IPS-18a (cell line): ENCODE measurements at regions not wholly inside any gene's neighbourhood (a gene's known extent, or its start where the extent isn't known, plus 50 kb on each side); places are given as distances from the start of the nearest gene placed in this dataset.

Source experiments
- H3K27ac ChIP-seq: one replicate; pipeline ENCODE4 v1.5.1; 2013; ENCODE audit warnings: low read length
- H3K27me3 ChIP-seq: one replicate; pipeline ENCODE4 v1.6.1; 2013; ENCODE audit warnings: mild to moderate bottlenecking, low read length; ENCODE audit not compliant: control insufficient read depth, insufficient read depth
- H3K36me3 ChIP-seq: one replicate; pipeline ENCODE4 v1.6.1; 2013; ENCODE audit warnings: low read depth, low read length; ENCODE audit not compliant: control insufficient read depth
- H3K4me1 ChIP-seq: one replicate; pipeline ENCODE4 v1.6.1; 2013; ENCODE audit warnings: low read depth, low read length; ENCODE audit not compliant: control insufficient read depth
- H3K4me3 ChIP-seq: one replicate; pipeline ENCODE4 v1.5.1; 2013; ENCODE audit warnings: low read length
- H3K9ac ChIP-seq: one replicate; pipeline ENCODE4 v1.6.1; 2013; ENCODE audit warnings: mild to moderate bottlenecking, low read length, moderate library complexity
- H3K9me3 ChIP-seq: one replicate; pipeline ENCODE4 v1.6.1; 2013; ENCODE audit warnings: low read depth, low read length; ENCODE audit not compliant: control insufficient read depth

DNA sequence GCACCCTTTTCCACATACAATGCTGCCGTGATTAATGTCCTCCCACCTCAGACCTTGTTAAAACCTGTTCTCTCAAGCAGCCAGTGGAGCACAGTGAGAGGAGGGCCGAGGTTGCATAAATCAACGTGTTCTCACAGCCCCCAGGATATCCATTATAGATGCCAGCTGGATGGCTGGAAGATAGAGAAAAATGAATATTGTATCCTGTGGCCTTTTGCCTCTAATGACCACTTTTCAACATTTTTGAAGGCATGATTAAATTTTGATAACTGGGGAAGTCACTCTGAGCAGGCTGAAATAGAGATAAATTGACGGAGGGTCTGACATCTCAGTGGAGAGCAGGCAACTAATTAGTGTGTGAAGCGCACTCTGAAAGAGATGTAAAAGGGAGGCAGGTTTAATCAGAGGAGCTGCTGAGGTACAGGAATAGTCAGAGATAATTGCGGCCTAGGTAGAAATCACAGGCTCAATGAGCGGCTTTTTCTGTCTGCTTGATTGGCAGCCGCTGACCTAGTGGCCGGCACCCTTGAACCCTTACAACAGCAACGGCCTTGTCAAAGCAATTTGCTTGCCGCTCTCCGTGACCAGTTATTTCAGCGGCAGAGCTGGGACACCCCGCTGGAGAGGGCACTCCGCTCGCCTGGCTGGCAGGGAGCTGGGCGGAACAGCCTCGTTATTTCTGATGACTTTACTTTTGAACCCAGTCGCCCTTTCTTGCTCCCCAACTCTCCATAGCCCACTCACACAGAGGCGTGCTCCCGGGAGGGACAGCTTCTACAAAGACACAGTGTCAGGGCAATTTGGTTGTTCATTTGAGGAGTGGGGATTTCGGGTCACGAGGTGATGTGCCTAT is 560.7 kb downstream of the PSAT1 start:
- H3K4me1 ChIP-seq, result no peaks in the 10 kb centered on the region

DNA sequence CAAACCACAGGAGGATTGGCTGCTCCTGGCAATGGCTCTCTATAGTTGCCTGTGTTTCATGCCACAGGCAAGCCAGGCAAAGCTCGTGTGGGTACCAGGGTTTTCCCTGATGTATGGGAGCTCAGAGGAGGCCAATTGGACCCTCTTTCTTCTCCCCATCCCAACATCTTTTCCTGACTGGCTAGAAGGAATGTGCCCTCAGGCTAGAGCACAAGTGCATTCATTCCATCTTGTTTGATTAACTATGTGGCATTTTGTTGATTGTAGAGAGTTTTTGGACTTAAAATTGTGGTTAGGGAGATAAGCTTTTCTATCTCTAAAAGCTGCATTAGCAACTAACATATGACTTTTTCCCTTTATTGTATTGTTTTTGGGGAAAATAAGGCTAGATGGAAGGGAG is 561.3 kb downstream of the PSAT1 start:
- Histone ChIP-seq H3K27ac (no peak overlapping the region), H3K4me3 (no peak overlapping the region), H3K9me3 (no peaks in the 10 kb centered on the region), H3K4me1 (no peaks in the 10 kb centered on the region), H3K27me3 (no peaks in the 10 kb centered on the region), H3K9ac (no peak overlapping the region), H3K36me3 (no peaks in the 10 kb centered on the region)

More for the DNA sequence above, 560.7 kb downstream of the PSAT1 start:
- no peaks in the 10 kb centered on the region for H3K36me3 ChIP-seq
- H3K27ac ChIP-seq, result no peak overlapping the region
- no peak overlapping the region for H3K9ac ChIP-seq
- no peaks in the 10 kb centered on the region for H3K27me3 ChIP-seq
- H3K4me3 ChIP-seq, result no peak overlapping the region
- no peaks in the 10 kb centered on the region for H3K9me3 ChIP-seq

DNA sequence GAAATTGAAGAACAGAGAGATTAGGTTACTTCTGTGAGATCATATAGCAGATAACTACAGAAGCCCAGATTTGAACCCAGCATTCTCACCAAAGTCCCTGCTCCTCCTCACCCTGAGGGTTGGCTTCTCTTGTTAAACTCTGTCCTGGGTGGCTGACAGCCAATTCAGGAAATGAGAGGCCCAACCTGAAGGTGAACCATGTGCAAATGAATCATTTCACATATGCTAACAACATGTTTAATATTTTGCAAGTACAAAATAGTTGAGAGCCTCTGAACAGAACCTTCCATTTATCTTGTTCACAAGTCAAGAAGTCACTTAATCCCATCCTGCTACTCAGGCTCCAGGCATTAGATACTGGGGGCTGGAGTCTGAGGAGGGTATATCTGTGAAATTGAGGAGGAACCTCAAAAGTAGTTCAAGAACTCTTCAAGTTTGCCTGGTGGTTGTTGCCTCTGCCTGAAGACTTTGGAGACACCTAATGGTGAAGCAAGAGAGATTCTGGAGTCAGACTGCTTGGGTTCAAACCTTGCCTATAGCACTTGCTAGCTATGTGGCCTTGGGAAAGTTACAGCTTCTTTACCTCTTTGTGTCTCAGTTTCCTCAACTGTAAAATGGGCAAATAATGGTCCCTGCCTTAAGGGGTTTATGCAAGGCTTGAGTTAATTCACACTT is 564.0 kb downstream of the PSAT1 start:
- Histone ChIP-seq H3K27me3 (no peaks in the 10 kb centered on the region), H3K9ac (no peak overlapping the region), H3K36me3 (no peaks in the 10 kb centered on the region), H3K27ac (no peak overlapping the region), H3K4me3 (no peak overlapping the region), H3K9me3 (no peaks in the 10 kb centered on the region), H3K4me1 (peaks cover 4% of the 10 kb centered on the region)

DNA sequence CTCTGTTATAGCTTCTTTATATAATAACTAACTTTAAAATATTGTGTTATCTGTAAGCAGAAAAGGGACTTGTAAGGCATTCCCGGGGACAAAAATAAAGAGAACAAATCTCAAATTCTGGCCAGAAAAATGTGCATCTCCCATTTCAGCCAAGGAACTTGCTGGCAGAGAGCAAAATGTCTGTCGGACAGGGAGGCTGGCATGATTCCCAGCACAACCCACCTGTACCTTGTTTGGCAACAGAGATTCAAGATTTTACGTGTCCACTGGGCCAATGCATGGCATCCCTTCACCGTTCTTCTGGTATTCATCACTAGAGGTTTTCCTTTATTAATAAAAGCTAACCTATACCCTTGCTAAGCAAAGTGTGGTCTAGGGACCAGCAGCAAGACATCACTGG is 566.6 kb downstream of the PSAT1 start:
- no peaks in the 10 kb centered on the region for H3K9me3 ChIP-seq
- no peaks in the 10 kb centered on the region for H3K36me3 ChIP-seq
- no peak overlapping the region for H3K4me3 ChIP-seq
- no peak overlapping the region for H3K9ac ChIP-seq
- no peaks in the 10 kb centered on the region for H3K27me3 ChIP-seq
- peaks cover 4% of the 10 kb centered on the region for H3K4me1 ChIP-seq
- no peak overlapping the region for H3K27ac ChIP-seq

DNA sequence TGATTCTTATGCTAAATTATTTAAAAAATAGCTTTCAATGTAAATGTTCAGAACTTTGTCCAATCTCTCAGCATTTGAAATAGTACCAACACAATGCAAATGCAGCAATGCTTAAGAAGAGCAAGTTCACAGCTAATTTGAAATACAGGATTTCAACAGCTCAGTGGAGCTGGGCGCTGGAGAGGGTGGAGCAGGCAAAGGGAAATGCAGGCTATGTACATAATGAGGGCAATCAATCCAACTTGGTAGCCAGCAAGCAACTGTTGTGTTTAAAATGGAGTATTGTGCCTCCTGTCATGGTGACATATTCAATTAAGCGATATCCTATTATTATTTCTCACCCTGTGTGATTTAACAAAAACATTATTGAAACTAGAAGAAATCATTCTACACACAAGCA is 568.8 kb downstream of the PSAT1 start:
- Histone ChIP-seq H3K27ac (no peak overlapping the region), H3K9ac (no peak overlapping the region)

DNA sequence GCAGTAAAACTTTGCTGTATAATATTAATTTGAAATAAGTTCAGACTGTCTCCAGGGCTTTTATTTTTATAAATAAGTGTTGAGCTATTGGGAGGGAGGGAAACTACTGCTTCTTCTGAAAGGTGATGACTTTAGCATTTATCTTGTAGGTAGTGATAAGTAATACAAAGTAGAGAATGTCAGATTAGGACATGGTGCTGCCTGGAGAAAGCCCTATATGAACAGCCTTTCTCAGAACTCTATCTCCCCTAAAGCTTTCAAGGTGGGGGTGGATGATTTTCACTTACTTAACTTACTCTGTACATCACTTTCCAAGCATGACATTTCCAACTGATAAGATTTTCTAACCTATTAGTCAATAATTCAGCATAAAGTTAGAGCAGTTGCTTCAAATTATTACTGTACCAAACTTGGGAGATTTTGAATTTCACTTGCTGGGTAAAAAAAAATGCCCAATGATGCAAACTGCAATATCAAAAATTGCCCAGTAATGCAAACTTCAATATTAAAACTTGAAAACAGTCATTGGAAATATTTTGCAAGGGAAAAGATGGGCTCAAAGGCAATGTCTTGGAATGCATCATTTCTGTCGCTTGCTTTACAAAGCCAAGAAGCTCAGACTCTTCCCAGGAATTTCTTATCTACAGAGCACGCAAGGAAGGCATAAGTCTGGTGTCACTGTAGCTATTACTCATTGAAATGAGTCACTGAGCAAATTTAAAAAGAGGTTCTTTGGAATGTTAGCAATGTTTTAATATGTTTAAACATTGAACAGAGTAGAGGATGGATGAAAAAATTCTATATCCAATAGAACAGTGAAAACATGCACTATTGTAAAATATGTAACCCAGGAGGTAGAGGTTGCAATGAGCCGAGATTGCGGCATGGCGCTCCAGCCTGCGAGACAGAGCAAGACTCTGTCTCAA is 569.5 kb downstream of the PSAT1 start:
- H3K9ac ChIP-seq, result no peak overlapping the region
- no peaks in the 10 kb centered on the region for H3K9me3 ChIP-seq
- H3K4me1 ChIP-seq, result peaks cover 4% of the 10 kb centered on the region
- H3K36me3 ChIP-seq, result no peaks in the 10 kb centered on the region
- no peaks in the 10 kb centered on the region for H3K27me3 ChIP-seq
- no peak overlapping the region for H3K4me3 ChIP-seq
- no peak overlapping the region for H3K27ac ChIP-seq

More for the DNA sequence above, 568.8 kb downstream of the PSAT1 start:
- Histone ChIP-seq H3K36me3 (no peaks in the 10 kb centered on the region), H3K27me3 (no peaks in the 10 kb centered on the region), H3K4me3 (no peak overlapping the region), H3K9me3 (no peaks in the 10 kb centered on the region), H3K4me1 (peaks cover 4% of the 10 kb centered on the region)

DNA sequence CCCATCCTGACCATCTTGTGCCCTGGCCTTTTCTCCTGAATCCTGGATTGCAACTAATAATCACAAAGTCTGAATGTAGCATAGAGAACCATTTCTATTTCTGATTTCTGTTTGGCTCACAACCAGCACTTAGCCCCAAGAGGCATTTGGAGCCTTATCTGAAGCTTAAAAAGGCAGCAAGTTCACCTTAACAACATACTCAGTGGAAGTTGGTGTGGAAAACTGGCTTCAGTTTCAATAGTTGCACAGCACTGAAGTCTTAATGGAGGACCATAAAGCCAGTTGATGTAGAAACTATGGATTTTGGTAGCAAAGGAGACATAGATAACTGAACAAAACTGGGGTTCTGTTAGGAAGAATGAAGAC is 574.1 kb downstream of the PSAT1 start:
- Histone ChIP-seq H3K27me3 (no peaks in the 10 kb centered on the region), H3K9me3 (no peaks in the 10 kb centered on the region), H3K27ac (no peak overlapping the region), H3K4me3 (no peak overlapping the region), H3K4me1 (no peaks in the 10 kb centered on the region), H3K36me3 (no peaks in the 10 kb centered on the region), H3K9ac (no peak overlapping the region)

DNA sequence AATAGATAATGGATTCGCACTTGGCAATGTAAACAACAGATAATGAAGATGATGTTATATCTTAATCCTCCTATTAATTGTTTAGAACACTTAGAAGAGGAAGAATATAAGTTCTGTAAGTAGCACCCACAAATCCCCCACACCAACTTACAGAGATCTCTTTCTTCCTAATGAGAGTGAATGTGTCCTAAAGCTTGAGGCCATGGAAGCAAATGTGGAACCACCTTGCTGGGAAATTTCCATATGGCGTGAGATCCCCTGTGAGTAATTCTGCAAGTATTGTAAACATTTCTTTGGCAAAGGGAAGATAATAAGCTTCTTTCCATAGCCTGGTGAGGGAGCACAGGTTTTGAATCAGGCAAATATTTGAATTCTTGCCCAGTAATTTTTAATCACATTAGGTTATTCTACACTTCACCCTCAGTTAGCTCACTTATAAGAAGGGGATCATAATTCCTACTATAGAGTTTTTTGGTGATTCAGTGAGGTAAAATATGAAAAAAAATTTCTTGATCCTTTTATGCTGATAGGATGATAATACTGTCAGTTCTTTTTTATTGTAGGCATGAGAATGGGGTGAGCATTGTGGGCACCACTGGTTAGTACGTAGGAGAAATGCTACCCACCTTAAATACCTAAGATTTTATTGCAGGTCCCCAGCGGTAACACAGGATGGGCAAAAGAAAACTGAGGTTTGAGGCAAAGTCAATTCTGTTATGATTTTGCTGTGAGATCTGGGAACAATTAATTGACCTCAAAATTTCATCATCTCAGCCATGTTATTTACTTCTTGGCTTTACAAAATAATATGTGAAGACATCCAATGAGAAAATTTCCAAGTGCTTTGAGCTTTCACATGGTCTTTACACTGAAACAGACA is 574.8 kb downstream of the PSAT1 start:
- Histone ChIP-seq H3K4me3 (no peak overlapping the region), H3K9ac (no peak overlapping the region), H3K27ac (no peak overlapping the region), H3K27me3 (no peaks in the 10 kb centered on the region), H3K36me3 (no peaks in the 10 kb centered on the region), H3K4me1 (no peaks in the 10 kb centered on the region), H3K9me3 (no peaks in the 10 kb centered on the region)

DNA sequence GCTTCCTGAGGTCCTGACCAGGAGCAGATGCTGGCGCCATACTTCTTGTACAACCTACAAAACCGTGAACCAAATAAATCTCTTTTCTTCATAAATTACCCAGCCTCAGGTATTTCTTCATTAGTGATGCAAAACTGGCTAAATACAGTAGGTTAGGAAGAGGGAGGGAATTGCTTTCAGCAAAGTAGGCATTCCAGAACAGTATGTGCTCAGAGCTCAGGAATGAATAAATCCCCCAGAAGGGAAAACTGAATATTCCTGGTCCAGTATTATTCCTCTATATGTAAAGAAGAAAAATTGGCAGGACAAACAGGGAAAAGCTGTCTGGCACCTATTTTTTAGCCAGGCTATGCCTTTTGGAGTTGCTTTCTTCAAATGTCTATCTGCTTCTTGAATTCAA is 577.1 kb downstream of the PSAT1 start:
- no peak overlapping the region for H3K9ac ChIP-seq
- no peak overlapping the region for H3K27ac ChIP-seq
- no peaks in the 10 kb centered on the region for H3K4me1 ChIP-seq
- no peak overlapping the region for H3K4me3 ChIP-seq
- H3K36me3 ChIP-seq, result no peaks in the 10 kb centered on the region
- H3K9me3 ChIP-seq, result no peaks in the 10 kb centered on the region
- no peaks in the 10 kb centered on the region for H3K27me3 ChIP-seq

DNA sequence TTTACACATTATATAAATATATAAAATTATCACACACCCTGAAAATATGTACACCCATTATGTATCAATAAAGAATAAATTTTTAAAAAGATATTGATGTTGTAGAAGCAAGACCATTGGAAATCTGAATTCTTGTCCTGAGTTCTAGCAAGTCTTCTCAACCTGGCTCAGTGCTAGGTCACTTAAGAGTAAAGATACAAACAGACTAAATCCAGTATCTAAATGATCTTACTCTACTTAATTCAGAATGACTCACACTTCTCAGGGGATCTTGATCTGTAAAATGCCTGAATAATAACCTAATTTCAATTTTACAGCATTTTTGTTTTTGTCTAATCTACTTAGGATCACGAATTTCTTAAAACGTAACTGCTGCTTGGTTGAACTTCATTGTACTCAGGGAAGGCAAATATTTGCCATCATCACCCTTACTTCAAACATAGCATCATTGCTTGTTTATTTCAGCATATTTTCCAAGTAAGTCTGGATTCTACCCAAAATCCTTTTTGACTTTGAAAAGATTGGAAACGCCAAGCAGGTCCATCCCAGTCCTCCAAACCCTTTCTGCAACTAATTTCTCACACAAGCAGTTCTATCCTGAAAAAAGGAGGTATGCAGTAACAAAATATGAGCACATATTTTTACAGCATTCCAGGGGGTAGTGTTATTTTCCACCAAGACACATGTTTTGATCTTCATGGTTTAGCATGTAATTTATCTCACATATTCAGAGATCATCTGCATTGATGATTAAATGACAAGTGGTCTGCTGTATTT is 582.6 kb downstream of the PSAT1 start:
- no peaks in the 10 kb centered on the region for H3K4me1 ChIP-seq
- H3K27me3 ChIP-seq, result no peaks in the 10 kb centered on the region
- H3K4me3 ChIP-seq, result no peak overlapping the region
- no peaks in the 10 kb centered on the region for H3K36me3 ChIP-seq
- no peak overlapping the region for H3K27ac ChIP-seq
- no peak overlapping the region for H3K9ac ChIP-seq
- H3K9me3 ChIP-seq, result no peaks in the 10 kb centered on the region
